Memory B cell (primary cell): ENCODE measurements at regions not wholly inside any gene's neighbourhood (a gene's known extent, or its start where the extent isn't known, plus 50 kb on each side); places are given as distances from the start of the nearest gene placed in this dataset.

Experiments used
- ATAC-seq: fragments of 150-1000 bp; cut with Tn5 transposase; 2 replicates; pipeline ENCODE4 v1.10.0; 2021; ENCODE audit warnings: low read depth, mild to moderate bottlenecking, moderate library complexity
- DNase-seq, 2 donors: peaks; one replicate each; pipeline ENCODE4 v3.0.0; 2022; ENCODE audit warnings: low spot score in 2 of 2
- H3K27ac Mint-ChIP-seq: one replicate; pipeline ENCODE4 v1.8.0; 2022; ENCODE audit warnings: mild to moderate bottlenecking, moderate library complexity, mixed read lengths
- H3K27me3 Mint-ChIP-seq: one replicate; pipeline ENCODE4 v1.8.0; 2022; ENCODE audit warnings: mixed read lengths
- H3K36me3 Mint-ChIP-seq: one replicate; pipeline ENCODE4 v1.8.0; 2022; ENCODE audit warnings: mild to moderate bottlenecking, mixed read lengths
- H3K4me1 Mint-ChIP-seq: one replicate; pipeline ENCODE4 v1.8.0; 2022; ENCODE audit warnings: mixed read lengths
- H3K4me3 Mint-ChIP-seq: one replicate; pipeline ENCODE4 v1.8.0; 2022; ENCODE audit warnings: mild to moderate bottlenecking, moderate library complexity, mixed read lengths
- H3K9me3 Mint-ChIP-seq: one replicate; pipeline ENCODE4 v1.8.0; 2022; ENCODE audit warnings: mixed read lengths

DNA sequence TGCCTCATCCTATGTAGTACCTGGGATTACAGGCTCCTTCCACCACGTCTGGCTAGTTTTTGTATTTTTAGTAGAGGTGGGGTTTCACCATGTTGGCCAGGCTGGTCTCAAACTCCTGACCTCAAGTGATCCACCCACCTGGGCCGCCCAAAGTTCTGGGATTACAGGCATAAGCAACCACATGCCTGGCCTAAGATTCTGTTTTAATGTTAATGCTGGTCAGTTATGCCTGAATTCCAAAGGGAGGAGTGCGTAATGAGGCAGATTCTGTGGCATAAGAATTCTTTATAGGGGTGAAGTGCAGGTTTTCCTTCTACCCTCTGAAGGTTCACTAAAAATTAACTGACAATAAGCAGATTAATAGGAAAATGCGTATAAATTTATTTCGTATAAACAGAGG lies 1343.8 kb upstream of the LRRTM1 start:
- ATAC-seq: no peak
- no peaks in the 10 kb centered on the region for H3K36me3 Mint-ChIP-seq

GRCh38 chr2:81647715-81648230 lies 1343.2 kb upstream of the LRRTM1 start:
- no peak for ATAC-seq
- no peaks in the 10 kb centered on the region for H3K4me1 Mint-ChIP-seq
- no peak for DNase-seq
- no peak overlapping the region for H3K27ac Mint-ChIP-seq
- no peak overlapping the region for H3K4me3 Mint-ChIP-seq
- no peaks in the 10 kb centered on the region for H3K27me3 Mint-ChIP-seq
- no peaks in the 10 kb centered on the region for H3K36me3 Mint-ChIP-seq
- peaks cover 14% of the 10 kb centered on the region for H3K9me3 Mint-ChIP-seq

More for the DNA sequence above, 1343.8 kb upstream of the LRRTM1 start:
- Mint-ChIP-seq H3K4me1 (no peaks in the 10 kb centered on the region), H3K27me3 (no peaks in the 10 kb centered on the region), H3K4me3 (no peak overlapping the region), H3K9me3 (peaks cover 13% of the 10 kb centered on the region), H3K27ac (no peak overlapping the region)
- no peak for DNase-seq

DNA sequence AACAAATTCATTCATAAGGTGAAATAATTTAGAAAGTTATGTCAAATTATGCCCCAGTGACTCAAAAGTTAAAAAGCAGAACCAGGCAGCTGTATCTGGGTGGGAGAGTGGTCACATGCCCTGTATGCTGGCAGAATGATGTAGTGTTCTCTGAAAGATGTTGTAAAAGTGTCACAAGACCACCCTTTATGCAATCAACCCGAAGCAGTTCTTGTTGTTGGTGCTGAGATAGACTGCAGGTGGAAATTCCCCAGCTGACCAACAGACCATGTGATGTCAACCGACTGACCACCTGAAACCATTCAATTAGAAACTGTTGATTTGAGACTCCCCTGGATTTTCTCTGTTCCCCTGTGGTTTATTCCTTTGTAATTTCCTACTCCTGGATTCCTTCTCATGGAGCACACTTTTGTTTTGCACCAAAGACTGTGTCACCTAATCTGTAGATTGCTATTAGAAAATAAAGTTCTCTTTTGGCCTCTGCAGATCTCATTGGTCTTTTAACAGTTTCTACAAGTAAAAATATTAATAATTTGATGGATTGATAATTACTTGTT lies 1341.3 kb upstream of the LRRTM1 start:
- no peak for ATAC-seq
- Mint-ChIP-seq H3K9me3 (peaks cover 14% of the 10 kb centered on the region), H3K27ac (no peak overlapping the region), H3K4me1 (no peaks in the 10 kb centered on the region), H3K4me3 (no peak overlapping the region), H3K36me3 (no peaks in the 10 kb centered on the region), H3K27me3 (no peaks in the 10 kb centered on the region)
- no peak for DNase-seq

DNA sequence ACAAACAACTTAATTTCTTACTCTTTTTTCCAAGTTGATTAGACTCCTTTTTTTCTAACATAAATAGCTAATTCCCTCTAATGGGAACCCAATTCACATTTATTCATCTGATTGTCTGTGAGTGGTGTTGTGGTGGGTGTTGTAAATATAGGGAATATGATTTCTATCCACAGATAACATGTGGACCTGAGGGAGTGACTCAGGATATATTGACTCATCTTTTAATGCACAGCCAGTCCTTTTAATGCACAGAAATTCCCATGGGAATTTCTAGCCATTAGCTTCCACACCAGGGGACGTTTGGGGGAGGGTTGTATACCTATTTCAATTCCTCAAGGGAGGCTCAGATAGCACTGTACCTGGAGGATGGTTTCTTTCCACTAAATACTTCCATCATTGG lies 1339.6 kb upstream of the LRRTM1 start:
- no peaks in the 10 kb centered on the region for H3K27me3 Mint-ChIP-seq
- no peak for DNase-seq

DNA sequence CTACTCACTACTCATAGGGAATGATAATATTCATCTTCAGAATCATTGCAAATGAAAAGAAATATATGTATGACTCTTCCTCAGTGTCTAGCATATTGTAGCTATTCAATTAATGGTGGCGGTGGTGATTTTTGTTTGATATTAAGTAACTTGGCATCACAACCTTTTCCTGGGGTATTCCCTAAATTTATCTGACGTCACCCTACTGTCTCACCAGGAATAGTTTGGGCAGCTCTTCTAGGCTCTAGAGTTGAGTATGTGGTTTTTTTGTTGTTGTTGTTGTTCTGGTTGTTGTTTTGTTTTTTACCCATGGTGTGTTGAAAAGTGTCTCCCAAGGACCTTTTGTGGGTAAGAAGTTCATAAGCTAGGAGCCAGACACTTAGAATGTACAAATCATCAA lies 1320.3 kb upstream of the LRRTM1 start:
- Mint-ChIP-seq H3K4me1 (no peaks in the 10 kb centered on the region), H3K4me3 (no peak overlapping the region), H3K9me3 (peaks cover 9% of the 10 kb centered on the region), H3K36me3 (no peaks in the 10 kb centered on the region), H3K27ac (no peak overlapping the region), H3K27me3 (no peaks in the 10 kb centered on the region)
- ATAC-seq: no peak
- DNase-seq: no peak

More for the DNA sequence above, 1339.6 kb upstream of the LRRTM1 start:
- no peaks in the 10 kb centered on the region for H3K36me3 Mint-ChIP-seq
- no peak overlapping the region for H3K27ac Mint-ChIP-seq
- no peak overlapping the region for H3K4me3 Mint-ChIP-seq
- H3K9me3 Mint-ChIP-seq: peaks cover 14% of the 10 kb centered on the region
- H3K4me1 Mint-ChIP-seq: no peaks in the 10 kb centered on the region
- ATAC-seq: no peak

- Mint-ChIP-seq H3K9me3 (peaks cover 4% of the 10 kb centered on the region), H3K4me3 (no peak overlapping the region), H3K4me1 (no peaks in the 10 kb centered on the region), H3K27me3 (no peaks in the 10 kb centered on the region), H3K36me3 (no peaks in the 10 kb centered on the region), H3K27ac (no peak overlapping the region)
- ATAC-seq (no peak), DNase-seq (no peak)
These were observed 1295.5 kb upstream of the LRRTM1 start for GRCh38 chr2:81600088-81600487.

- Mint-ChIP-seq H3K27ac (no peak overlapping the region), H3K4me1 (no peaks in the 10 kb centered on the region)
These were observed 1293.9 kb upstream of the LRRTM1 start for GRCh38 chr2:81598453-81598852.

GRCh38 chr2:81589406-81589805 lies 1284.9 kb upstream of the LRRTM1 start:
- Mint-ChIP-seq H3K4me3 (no peak overlapping the region), H3K9me3 (peaks cover 3% of the 10 kb centered on the region), H3K4me1 (no peaks in the 10 kb centered on the region), H3K27ac (no peak overlapping the region), H3K36me3 (no peaks in the 10 kb centered on the region), H3K27me3 (no peaks in the 10 kb centered on the region)
- ATAC-seq (no peak), DNase-seq (no peak)

More at GRCh38 chr2:81598453-81598852, 1293.9 kb upstream of the LRRTM1 start:
- Mint-ChIP-seq H3K27me3 (no peaks in the 10 kb centered on the region), H3K9me3 (peaks cover 2% of the 10 kb centered on the region), H3K36me3 (no peaks in the 10 kb centered on the region), H3K4me3 (no peak overlapping the region)
- DNase-seq: no peak
- ATAC-seq: no peak

DNA sequence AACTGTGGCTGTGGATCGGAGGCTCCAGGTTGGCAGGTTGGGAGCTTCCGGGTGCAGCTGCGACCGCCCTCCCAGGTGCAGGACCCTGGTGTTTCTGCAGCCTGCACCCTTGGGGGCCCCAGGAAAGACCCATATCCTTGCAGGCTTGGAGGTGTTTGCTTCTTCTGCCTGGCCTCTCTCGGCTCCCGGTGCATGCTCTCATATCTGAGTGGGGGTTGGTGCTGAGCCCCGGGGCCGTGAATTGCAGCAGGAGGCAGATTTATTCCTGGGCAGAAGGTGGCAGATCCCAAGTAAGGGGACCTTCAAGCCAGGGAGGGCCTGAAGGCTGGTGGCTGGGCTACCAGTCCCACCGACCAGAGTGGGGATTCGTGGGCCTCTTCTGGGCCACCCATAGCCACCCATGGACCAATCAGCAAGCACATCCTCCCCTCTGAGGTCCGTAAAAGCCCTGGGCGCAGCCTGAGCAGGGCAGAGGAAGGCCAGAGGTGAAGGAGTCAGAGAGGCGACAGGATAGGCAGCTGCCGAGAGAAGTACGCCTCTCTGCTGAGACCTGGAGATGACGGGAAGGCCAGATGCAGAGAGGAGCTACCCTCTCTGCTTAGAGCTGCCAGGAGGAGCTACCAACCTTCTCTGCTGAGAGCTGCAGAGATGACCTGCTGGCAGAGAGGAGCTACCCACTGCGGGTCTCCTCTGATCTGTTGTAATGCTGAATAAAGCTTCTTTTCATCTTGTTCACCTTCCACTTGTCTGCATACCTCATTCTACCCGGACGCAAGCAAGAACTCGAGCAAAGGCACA lies 1279.0 kb upstream of the LRRTM1 start:
- Mint-ChIP-seq H3K27me3 (no peaks in the 10 kb centered on the region), H3K27ac (no peak overlapping the region), H3K4me3 (no peak overlapping the region), H3K36me3 (no peaks in the 10 kb centered on the region), H3K9me3 (peaks cover 5% of the 10 kb centered on the region), H3K4me1 (no peaks in the 10 kb centered on the region)
- ATAC-seq: no peak
- DNase-seq: no peak

DNA sequence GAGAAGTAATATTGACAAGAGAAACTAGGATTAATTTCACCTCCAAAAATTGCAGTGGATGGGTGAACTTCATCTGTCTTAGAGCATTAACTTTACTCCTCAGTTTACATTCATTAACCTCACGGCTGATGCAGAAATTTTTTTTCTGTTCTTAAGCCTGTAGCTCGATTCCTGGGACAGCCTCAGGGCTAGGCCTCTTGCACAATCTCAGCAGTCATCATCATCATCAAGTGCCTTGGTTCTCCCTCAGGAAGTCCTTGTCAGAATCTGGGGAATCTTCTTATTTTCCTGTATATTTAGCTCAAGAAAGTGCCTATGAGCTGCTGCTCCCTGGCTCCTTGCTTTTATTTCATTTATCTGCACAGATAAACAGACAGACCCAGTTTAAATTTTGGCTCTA lies 1272.2 kb upstream of the LRRTM1 start:
- H3K4me3 Mint-ChIP-seq: no peak overlapping the region

DNA sequence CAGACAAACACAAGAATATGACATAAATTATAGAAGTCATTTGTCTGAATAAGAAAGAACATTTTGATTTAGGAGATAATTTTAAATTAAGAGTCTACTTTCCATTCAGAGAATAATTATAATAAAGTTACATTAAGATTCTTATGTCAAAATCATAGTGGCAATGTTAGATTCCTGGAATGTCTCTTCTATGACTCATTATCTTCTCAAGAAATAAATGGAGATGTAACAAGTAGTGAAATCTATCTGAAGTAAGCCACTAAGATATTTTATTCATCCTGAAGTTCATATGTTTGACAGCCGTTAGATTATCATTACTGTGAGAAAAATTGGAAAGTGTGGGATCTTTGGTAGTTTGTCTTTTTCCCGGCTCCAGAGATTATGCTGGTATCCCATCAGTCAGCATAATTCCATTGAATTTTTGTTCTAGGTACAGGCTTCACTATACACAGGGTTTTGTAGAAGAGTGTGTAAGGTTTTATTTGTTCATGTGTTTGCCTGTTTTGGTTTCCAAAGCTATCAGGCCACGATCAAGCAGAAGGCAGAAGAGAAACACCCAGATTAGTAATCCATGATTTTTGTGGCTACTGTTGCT lies 1246.6 kb upstream of the LRRTM1 start:
- no peaks in the 10 kb centered on the region for H3K27me3 Mint-ChIP-seq
- ATAC-seq (no peak), DNase-seq (no peak)
- H3K9me3 Mint-ChIP-seq: peaks cover 4% of the 10 kb centered on the region
- H3K4me3 Mint-ChIP-seq: no peak overlapping the region
- H3K27ac Mint-ChIP-seq: no peak overlapping the region
- no peaks in the 10 kb centered on the region for H3K36me3 Mint-ChIP-seq
- no peaks in the 10 kb centered on the region for H3K4me1 Mint-ChIP-seq

More for the DNA sequence above, 1272.2 kb upstream of the LRRTM1 start:
- H3K4me1 Mint-ChIP-seq: no peaks in the 10 kb centered on the region
- H3K9me3 Mint-ChIP-seq: peaks cover 8% of the 10 kb centered on the region
- no peak for ATAC-seq
- DNase-seq: no peak
- no peaks in the 10 kb centered on the region for H3K36me3 Mint-ChIP-seq
- H3K27ac Mint-ChIP-seq: no peak overlapping the region
- H3K27me3 Mint-ChIP-seq: no peaks in the 10 kb centered on the region

GRCh38 chr2:81550277-81550676 lies 1245.7 kb upstream of the LRRTM1 start:
- Mint-ChIP-seq H3K4me1 (no peaks in the 10 kb centered on the region), H3K4me3 (no peak overlapping the region), H3K9me3 (peaks cover 4% of the 10 kb centered on the region), H3K27ac (no peak overlapping the region), H3K36me3 (no peaks in the 10 kb centered on the region), H3K27me3 (no peaks in the 10 kb centered on the region)
- ATAC-seq: no peak
- no peak for DNase-seq

DNA sequence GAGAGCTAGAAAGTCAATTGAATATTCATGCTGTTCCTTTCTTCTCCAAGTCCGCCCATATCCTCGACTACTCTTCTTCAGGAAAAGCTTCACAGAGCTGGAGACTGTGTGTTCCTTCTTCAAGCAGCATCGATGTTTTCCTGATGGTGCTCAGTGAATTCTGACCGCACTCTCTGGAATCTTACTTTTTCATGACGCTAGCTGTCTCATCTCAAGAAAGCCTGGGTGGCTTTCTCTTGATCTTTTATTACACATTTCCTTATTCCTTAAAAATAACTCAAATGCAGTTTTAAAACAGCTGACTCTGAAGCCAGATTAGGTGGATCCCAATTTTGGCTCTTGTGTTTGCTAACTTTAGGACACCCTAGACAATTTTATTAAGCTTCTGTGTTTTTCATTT lies 1245.1 kb upstream of the LRRTM1 start:
- H3K36me3 Mint-ChIP-seq: no peaks in the 10 kb centered on the region
- H3K27ac Mint-ChIP-seq: no peak overlapping the region
- H3K27me3 Mint-ChIP-seq: no peaks in the 10 kb centered on the region
- H3K4me3 Mint-ChIP-seq: no peak overlapping the region
- ATAC-seq: no peak
- no peaks in the 10 kb centered on the region for H3K4me1 Mint-ChIP-seq
- H3K9me3 Mint-ChIP-seq: peaks cover 4% of the 10 kb centered on the region
- DNase-seq: no peak

DNA sequence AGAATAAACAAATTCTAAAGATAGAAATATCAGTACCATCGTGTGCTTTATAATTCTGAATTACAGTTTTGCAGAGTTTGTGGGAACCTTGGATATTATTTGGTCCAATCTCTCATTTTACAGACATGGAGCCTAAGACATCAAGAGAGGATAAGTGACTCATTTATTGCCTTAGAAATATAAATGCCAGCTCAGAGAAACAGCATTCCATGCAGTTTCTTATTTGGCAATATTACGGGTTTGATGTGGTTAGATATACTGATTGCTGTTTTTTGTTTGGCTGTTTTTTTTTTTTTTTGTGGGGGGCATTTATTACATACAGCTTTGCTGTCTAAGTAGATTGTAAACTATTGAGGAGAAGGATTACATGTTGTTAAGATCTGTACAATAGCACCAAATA lies 1241.1 kb upstream of the LRRTM1 start:
- Mint-ChIP-seq H3K27ac (no peak overlapping the region), H3K4me1 (no peaks in the 10 kb centered on the region), H3K27me3 (no peaks in the 10 kb centered on the region), H3K9me3 (peaks cover 2% of the 10 kb centered on the region), H3K4me3 (no peak overlapping the region), H3K36me3 (no peaks in the 10 kb centered on the region)
- DNase-seq (no peak), ATAC-seq (no peak)
